Muscle of leg (tissue), 3 donors: ENCODE measurements at regions not wholly inside any gene's neighbourhood (a gene's known extent, or its start where the extent isn't known, plus 50 kb on each side); places are given as distances from the start of the nearest gene placed in this dataset.
"Not testable (repeated sequence)": the region's sequence is repeated elsewhere in the genome, so short reads cannot be mapped to it uniquely, and the experiment has no call there.

Experiments
- DNase-seq: peaks from one replicate; pipeline ENCODE4 v3.0.0; 2013
- H3K27ac ChIP-seq: one replicate; pipeline ENCODE4 v1.5.1; 2013; ENCODE audit warnings: mild to moderate bottlenecking, low read length, control low read depth
- H3K27me3 ChIP-seq: one replicate; pipeline ENCODE4 v1.6.1; 2013; ENCODE audit warnings: low read length; ENCODE audit not compliant: control insufficient read depth, insufficient read depth
- H3K36me3 ChIP-seq: one replicate; pipeline ENCODE4 v1.6.1; 2013; ENCODE audit warnings: low read length; ENCODE audit not compliant: control insufficient read depth, insufficient read depth
- H3K4me1 ChIP-seq: one replicate; pipeline ENCODE4 v1.6.1; 2013; ENCODE audit warnings: low read length; ENCODE audit not compliant: control insufficient read depth, insufficient read depth
- H3K4me3 ChIP-seq: one replicate; pipeline ENCODE4 v1.5.1; 2013; ENCODE audit warnings: low read length, control low read depth
- H3K9me3 ChIP-seq: replicated peaks from 2 replicates; pipeline ENCODE4 v1.6.1; 2013; ENCODE audit warnings: low read depth, low read length; ENCODE audit not compliant: control insufficient read depth
- WGBS: methylation state at CpG from one replicate; pipeline ENCODE4 v1.1.5; 2013; ENCODE audit warnings: missing lambda C conversion rate; ENCODE audit not compliant: insufficient coverage; 5-methylcytosine and 5-hydroxymethylcytosine counted together

DNA sequence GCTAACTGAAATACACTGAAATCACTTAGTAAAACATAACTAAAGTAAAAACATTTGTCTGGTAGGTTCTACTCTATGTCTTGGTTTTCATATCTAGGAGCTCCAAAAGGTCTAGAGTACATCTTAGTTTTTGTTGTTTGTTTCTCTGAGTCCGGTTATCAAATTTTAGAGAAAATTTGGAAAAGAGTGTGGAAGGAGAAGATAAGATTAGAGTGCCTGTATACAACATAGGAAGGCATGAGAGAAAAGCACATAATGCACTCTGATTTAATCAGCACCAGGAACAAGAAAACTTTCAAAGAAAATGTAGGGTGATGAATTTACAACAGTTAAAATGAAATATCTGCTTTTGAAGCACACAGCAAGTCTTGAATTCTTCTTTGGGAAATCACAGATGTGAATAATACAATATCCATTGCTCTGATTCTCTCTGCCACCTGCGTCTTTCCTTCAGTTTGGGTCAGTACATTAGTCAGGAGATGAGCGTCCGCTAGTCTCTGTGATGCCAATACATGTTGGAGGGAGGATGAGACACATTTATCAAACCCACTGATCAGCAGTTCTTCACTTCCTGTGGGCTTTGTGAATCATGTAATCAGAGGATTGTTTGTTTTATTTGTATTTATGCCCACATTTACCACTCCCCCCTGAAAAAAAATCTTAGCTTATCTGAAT lies 477.8 kb upstream of the GCFC2 start:
- Histone ChIP-seq H3K4me1 (no peaks in the 10 kb centered on the region), H3K27me3 (no peaks in the 10 kb centered on the region), H3K27ac (no peak overlapping the region), H3K36me3 (no peaks in the 10 kb centered on the region), H3K4me3 (no peak overlapping the region), H3K9me3 (no peaks in the 10 kb centered on the region)
- no peak for DNase-seq
- WGBS: no CpG with 5 or more reads among the region's 4 CpGs

DNA sequence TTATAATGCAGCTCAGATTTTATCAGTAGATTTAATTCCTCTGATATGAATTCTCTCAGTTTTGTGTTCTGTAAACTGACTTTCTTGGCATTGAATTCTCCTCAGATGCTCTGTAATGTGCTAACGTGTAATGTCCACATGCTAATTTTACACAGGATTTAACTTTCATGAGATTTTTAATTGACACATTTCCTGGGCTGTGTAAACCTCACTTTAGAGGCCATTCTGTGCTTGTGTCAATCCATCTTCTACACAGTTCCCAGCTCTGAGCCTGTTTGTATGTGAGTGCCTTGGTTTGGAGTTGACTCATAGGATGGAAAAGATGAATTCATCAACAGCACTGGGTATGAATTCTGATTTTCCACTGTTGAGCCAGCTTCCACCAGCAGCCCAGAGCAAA lies 476.7 kb upstream of the GCFC2 start:
- Histone ChIP-seq H3K4me3 (no peak overlapping the region), H3K9me3 (no peaks in the 10 kb centered on the region), H3K36me3 (no peaks in the 10 kb centered on the region), H3K27ac (no peak overlapping the region), H3K4me1 (no peaks in the 10 kb centered on the region), H3K27me3 (no peaks in the 10 kb centered on the region)
- DNase-seq: no peak
- no CpG with 5 or more reads among the region's 1 CpG for WGBS

DNA sequence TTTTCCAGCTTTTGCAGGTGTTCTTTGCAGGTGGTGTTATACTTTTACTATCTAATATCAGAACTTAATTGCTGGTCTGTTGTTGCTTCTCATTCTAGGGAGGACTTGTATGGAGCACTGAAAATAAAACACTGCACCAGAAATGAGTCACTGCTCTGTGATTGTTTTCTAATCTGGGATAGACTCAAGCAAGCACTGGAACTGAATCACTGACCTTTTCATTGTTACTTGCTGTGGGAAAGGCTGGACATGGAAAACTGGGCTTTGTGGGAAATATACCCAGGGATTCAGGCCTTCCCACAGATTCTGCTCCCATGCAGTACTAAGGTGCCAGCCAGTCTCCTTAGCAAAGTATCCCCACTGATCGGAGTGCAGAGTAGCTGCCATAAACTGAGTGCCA lies 470.0 kb upstream of the GCFC2 start:
- no peak for DNase-seq
- H3K27ac ChIP-seq: no peak overlapping the region
- no peaks in the 10 kb centered on the region for H3K36me3 ChIP-seq
- H3K27me3 ChIP-seq: no peaks in the 10 kb centered on the region
- peaks cover 2% of the 10 kb centered on the region for H3K9me3 ChIP-seq
- H3K4me3 ChIP-seq: no peak overlapping the region
- H3K4me1 ChIP-seq: no peaks in the 10 kb centered on the region
- WGBS: 90% methylated on average over 1 of the region's 1 CpG

DNA sequence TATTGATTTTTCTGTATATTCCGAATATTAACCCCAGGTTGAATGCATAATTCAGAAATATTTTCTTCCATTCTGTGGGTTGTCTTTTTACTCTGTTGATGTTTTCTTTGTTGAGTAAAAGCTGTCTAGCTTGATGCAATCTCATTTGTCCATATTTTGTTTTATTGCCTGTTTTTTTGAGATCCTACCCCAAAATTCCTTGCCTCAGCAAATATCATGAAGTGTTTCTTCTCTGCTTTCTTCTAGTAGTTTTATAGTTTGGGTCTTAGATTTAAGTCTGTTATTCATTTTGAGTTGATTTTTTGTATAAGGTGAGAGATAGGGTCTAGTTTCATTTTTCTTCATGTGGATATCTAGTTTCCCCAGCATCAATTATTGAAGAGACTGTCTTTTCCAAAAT lies 467.9 kb upstream of the GCFC2 start:
- H3K4me3 ChIP-seq: no peak overlapping the region
- H3K4me1 ChIP-seq: no peaks in the 10 kb centered on the region
- H3K36me3 ChIP-seq: no peaks in the 10 kb centered on the region
- WGBS: no CpG with 5 or more reads among the region's 1 CpG
- H3K9me3 ChIP-seq: peaks cover 12% of the 10 kb centered on the region
- no peak overlapping the region for H3K27ac ChIP-seq
- no peak for DNase-seq
- H3K27me3 ChIP-seq: no peaks in the 10 kb centered on the region

DNA sequence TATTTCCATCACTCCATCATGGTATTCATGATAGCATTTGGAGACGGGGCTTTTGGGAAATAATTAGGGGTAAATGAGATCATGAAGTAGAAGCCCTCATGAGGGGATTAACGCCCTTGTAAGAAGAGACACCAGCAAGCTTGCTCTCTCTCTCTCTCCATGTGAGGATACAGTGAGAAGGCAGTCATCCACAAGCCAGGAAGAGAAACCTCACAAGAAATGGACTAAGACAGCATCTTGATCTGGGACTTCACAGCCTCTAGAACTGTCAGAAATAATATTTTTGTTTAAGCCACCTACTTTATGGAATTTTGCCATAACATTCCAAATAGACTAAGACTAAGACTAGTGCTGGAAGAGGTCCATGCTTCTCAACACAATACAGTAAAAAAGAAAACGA lies 464.6 kb upstream of the GCFC2 start:
- no peaks in the 10 kb centered on the region for H3K36me3 ChIP-seq

DNA sequence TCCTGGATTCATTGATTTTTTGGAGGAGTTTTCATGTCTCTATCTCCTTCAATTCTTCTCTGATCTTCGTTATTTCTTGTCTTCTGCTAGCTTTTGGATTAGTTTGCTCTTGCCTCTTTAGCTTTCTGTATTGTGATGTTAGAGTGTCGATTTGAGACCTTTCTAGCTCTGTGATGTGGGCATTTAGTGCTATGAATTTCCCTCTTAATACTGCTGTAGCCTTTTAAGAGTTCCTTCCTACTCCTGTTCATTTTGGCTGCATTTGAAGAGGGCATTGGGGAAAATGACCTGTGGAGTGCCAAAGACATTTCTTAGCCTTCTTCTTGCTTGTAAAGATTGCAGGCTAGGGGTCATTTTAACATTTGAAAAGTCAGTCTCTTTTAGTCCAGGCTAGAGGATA lies 463.8 kb upstream of the GCFC2 start:
- H3K4me1 ChIP-seq: no peaks in the 10 kb centered on the region
- no peak for DNase-seq
- no peaks in the 10 kb centered on the region for H3K27me3 ChIP-seq
- H3K27ac ChIP-seq: no peak overlapping the region
- H3K36me3 ChIP-seq: no peaks in the 10 kb centered on the region
- peaks cover 12% of the 10 kb centered on the region for H3K9me3 ChIP-seq
- no peak overlapping the region for H3K4me3 ChIP-seq
- WGBS: no CpG with 5 or more reads among the region's 2 CpGs

More for the DNA sequence above, 464.6 kb upstream of the GCFC2 start:
- DNase-seq: no peak
- H3K9me3 ChIP-seq: peaks cover 12% of the 10 kb centered on the region
- no peak overlapping the region for H3K27ac ChIP-seq
- no peak overlapping the region for H3K4me3 ChIP-seq
- WGBS: no CpG with 5 or more reads among the region's 3 CpGs
- H3K27me3 ChIP-seq: no peaks in the 10 kb centered on the region
- H3K4me1 ChIP-seq: no peaks in the 10 kb centered on the region

DNA sequence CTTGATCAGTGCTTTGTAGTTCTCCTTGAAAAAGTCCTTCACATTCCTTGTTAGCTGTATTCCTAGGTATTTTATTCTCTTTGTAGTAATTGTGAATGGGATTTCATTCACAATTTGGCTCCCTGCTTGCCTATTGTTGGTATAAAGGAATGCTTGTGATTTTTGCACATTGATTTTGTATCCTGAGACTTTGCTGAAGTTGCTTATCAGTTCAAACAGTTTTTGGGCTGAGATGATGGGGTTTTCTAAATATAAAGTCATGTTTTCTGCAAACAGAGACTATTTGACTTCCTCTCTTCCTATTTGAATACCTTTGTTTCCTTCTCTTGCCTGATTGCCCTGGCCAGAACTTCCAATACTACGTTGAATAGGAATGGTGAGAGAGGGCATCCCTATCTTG lies 462.5 kb upstream of the GCFC2 start:
- peaks cover 12% of the 10 kb centered on the region for H3K9me3 ChIP-seq
- not testable (repeated sequence) for H3K36me3 ChIP-seq, H3K4me1 ChIP-seq, H3K27ac ChIP-seq, H3K27me3 ChIP-seq, H3K4me3 ChIP-seq, DNase-seq
- WGBS: no CpG with 5 or more reads among the region's 1 CpG

DNA sequence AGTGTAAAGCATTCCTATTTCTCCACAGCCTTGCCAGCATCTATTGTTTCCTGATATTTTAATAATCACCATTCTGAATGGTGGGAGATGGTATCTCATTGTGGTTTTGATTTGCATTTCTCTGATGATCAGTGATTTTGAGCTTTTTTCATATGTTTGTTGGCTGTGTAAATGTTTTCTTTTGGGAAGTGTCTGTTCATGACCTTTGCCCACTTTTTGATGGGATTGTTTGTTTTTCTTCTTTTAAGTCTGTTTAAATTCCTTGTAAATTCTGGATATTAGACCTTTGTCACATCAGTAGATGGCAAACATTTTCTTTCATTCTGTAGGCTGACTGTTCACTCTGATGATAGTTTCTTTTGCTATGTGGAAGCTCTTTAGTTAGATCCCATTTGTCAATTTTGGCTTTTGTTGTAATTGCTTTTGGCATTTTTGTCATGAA lies 461.5 kb upstream of the GCFC2 start:
- not testable (repeated sequence) for H3K27ac ChIP-seq, H3K36me3 ChIP-seq, H3K9me3 ChIP-seq, H3K27me3 ChIP-seq, H3K4me1 ChIP-seq, DNase-seq, H3K4me3 ChIP-seq

DNA sequence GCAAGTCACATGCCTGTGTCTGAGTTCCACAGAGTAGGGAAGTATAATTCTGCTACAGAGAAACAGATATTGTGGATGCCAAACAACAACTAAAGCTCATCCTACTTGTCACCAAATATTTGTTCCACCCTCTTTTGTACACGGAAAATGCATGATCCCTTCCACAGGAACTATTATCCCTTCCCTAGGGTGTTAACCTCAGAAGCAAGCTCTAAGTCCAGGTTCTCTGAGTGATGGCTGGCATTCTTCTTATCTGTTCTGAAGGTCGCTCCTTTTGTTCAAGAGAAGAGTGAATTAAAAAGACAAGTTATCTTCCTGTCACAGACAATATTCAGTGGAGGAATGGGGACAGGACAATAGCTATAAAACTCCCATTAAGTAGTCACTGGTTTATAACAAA lies 460.1 kb upstream of the GCFC2 start:
- H3K9me3 ChIP-seq: peaks cover 10% of the 10 kb centered on the region
- WGBS: no CpG with 5 or more reads among the region's 2 CpGs
- no peaks in the 10 kb centered on the region for H3K36me3 ChIP-seq
- H3K27me3 ChIP-seq: no peaks in the 10 kb centered on the region
- H3K4me1 ChIP-seq: no peaks in the 10 kb centered on the region
- H3K4me3 ChIP-seq: no peak overlapping the region
- DNase-seq: no peak
- H3K27ac ChIP-seq: no peak overlapping the region

DNA sequence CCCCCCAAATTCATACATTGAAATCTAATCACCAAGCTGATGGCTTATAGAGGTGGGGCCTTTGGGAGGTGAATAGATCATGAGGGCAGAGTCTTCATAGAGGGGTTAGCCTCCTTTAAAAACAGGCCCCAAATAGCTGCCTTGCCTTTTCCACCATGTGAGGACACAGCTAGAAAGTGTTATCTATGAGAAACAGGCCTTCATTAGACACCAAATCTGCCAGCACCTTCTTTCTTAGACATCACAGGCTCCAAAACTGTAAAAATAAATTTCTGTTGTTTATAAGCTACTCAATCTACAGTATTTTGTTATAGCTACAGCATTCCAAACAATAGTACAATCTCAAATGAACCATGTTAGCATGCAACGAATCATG lies 459.3 kb upstream of the GCFC2 start:
- Histone ChIP-seq H3K4me1 (no peaks in the 10 kb centered on the region), H3K4me3 (no peak overlapping the region), H3K36me3 (no peaks in the 10 kb centered on the region), H3K27ac (no peak overlapping the region), H3K9me3 (peaks cover 7% of the 10 kb centered on the region), H3K27me3 (no peaks in the 10 kb centered on the region)
- WGBS: no CpG with 5 or more reads among the region's 1 CpG
- DNase-seq: no peak
